HEK293 (cell line): ENCODE measurements at regions not wholly inside any gene's neighbourhood (a gene's known extent, or its start where the extent isn't known, plus 50 kb on each side); places are given as distances from the start of the nearest gene placed in this dataset.

Source experiments
- CTCF ChIA-PET: fragments of 350-600 bp; formaldehyde crosslinking; extraction: SDS; loops from one replicate; lab custom pipeline; 2021; ENCODE audit warnings: antibody characterized with exemption; lab: Yijun Ruan, JAX
- POLR2A ChIA-PET: fragments of 300-600 bp; formaldehyde crosslinking; extraction: SDS; loops from one replicate; lab custom pipeline; 2020; ENCODE audit warnings: antibody characterized with exemption, inconsistent platforms; lab: Yijun Ruan, JAX
- H3K27ac ChIP-seq: fragments of 200-500 bp; sonication (Bioruptor generic); 2 replicates; pipeline ENCODE4 v1.5.1; 2014; ENCODE audit warnings: low read depth, low read length, control low read depth, inconsistent platforms; ENCODE audit errors: extremely low read depth
- H3K36me3 ChIP-seq, 2 experiments: fragments of 200-500 bp in 1 of 2; sonication (Bioruptor generic) in 1 of 2; 1 replicate in 1 of 2; 2 replicates in 1 of 2; pipeline ENCODE4 v1.5.1; 2014 to 2017; ENCODE audit warnings: inconsistent platforms in 2 of 2, low read length in 2 of 2; ENCODE audit not compliant: control insufficient read depth in 2 of 2, insufficient read depth in 1 of 2
- H3K4me1 ChIP-seq: fragments of 200-500 bp; sonication (Bioruptor generic); 2 replicates; pipeline ENCODE4 v1.5.1; 2014; ENCODE audit warnings: mild to moderate bottlenecking, low read length, inconsistent platforms; ENCODE audit not compliant: control insufficient read depth, insufficient read depth
- H3K4me3 ChIP-seq: 2 replicates; pipeline ENCODE4 v1.5.1; 2011; ENCODE audit warnings: low read depth, mild to moderate bottlenecking, control low read depth, low read length, moderate library complexity
- H3K9me3 ChIP-seq: fragments of 200-500 bp; sonication (Bioruptor generic); 2 replicates; pipeline ENCODE4 v1.5.1; 2014; ENCODE audit warnings: low read depth, low read length, inconsistent platforms; ENCODE audit not compliant: control insufficient read depth, insufficient read depth
- BCL11A ChIP-seq: fragments of 450-650 bp; formaldehyde crosslinking; IDR thresholded peaks from 2 replicates; pipeline ENCODE4 v1.5.1; 2016; ENCODE audit warnings: low read depth, missing biosample characterization, missing genetic modification characterization
- GLIS1 ChIP-seq: fragments of 450-650 bp; formaldehyde crosslinking; IDR thresholded peaks from 2 replicates; pipeline ENCODE4 v1.5.1; 2016; ENCODE audit warnings: missing biosample characterization, missing genetic modification characterization
- GLIS2 ChIP-seq: fragments of 450-650 bp; formaldehyde crosslinking; IDR thresholded peaks from 2 replicates; pipeline ENCODE4 v1.5.1; 2016; ENCODE audit warnings: missing biosample characterization, missing genetic modification characterization
- KLF10 ChIP-seq: fragments of 450-650 bp; IDR thresholded peaks from 2 replicates; pipeline ENCODE4 v1.5.1; 2018; ENCODE audit warnings: missing biosample characterization, mild to moderate bottlenecking, missing genetic modification characterization
- KLF8 ChIP-seq: fragments of 450-650 bp; formaldehyde crosslinking; IDR thresholded peaks from 2 replicates; pipeline ENCODE4 v1.5.1; 2016; ENCODE audit warnings: missing biosample characterization, missing genetic modification characterization
- KLF9 ChIP-seq: fragments of 450-650 bp; formaldehyde crosslinking; IDR thresholded peaks from 2 replicates; pipeline ENCODE4 v1.5.1; 2016; ENCODE audit warnings: missing biosample characterization, missing genetic modification characterization, low read depth
- MZF1 ChIP-seq: fragments of 450-650 bp; formaldehyde crosslinking; IDR thresholded peaks from 2 replicates; pipeline ENCODE4 v1.5.1; 2017; ENCODE audit warnings: missing biosample characterization, missing genetic modification characterization, borderline replicate concordance
- PRDM1 ChIP-seq: fragments of 450-650 bp; formaldehyde crosslinking; IDR thresholded peaks from 2 replicates; pipeline ENCODE4; 2016; ENCODE audit warnings: missing biosample characterization, missing genetic modification characterization
- PRDM6 ChIP-seq: fragments of 450-650 bp; formaldehyde crosslinking; IDR thresholded peaks from 2 replicates; pipeline ENCODE4 v1.5.1; 2017; ENCODE audit warnings: missing biosample characterization, missing genetic modification characterization
- SCRT2 ChIP-seq: fragments of 450-650 bp; formaldehyde crosslinking; IDR thresholded peaks from 2 replicates; pipeline ENCODE4 v1.5.1; 2016; ENCODE audit warnings: missing biosample characterization, missing genetic modification characterization
- TSHZ1 ChIP-seq: fragments of 450-650 bp; formaldehyde crosslinking; IDR thresholded peaks from 2 replicates; pipeline ENCODE4 v1.5.1; 2016; ENCODE audit warnings: missing biosample characterization, missing genetic modification characterization, borderline replicate concordance
- WT1 ChIP-seq: fragments of 450-650 bp; formaldehyde crosslinking; IDR thresholded peaks from 2 replicates; pipeline ENCODE4 v1.5.1; 2016; ENCODE audit warnings: missing biosample characterization, missing genetic modification characterization
- ZBTB10 ChIP-seq: fragments of 450-650 bp; formaldehyde crosslinking; IDR thresholded peaks from 2 replicates; pipeline ENCODE4 v1.5.1; 2016; ENCODE audit warnings: missing biosample characterization, missing genetic modification characterization
- ZBTB17 ChIP-seq: fragments of 450-650 bp; formaldehyde crosslinking; IDR thresholded peaks from 2 replicates; pipeline ENCODE4 v1.5.1; 2016; ENCODE audit warnings: missing biosample characterization, missing genetic modification characterization
- ZFP41 ChIP-seq: fragments of 450-650 bp; formaldehyde crosslinking; IDR thresholded peaks from 2 replicates; pipeline ENCODE4 v1.5.1; 2016; ENCODE audit warnings: missing biosample characterization, missing genetic modification characterization, borderline replicate concordance
- ZNF223 ChIP-seq: fragments of 450-650 bp; formaldehyde crosslinking; IDR thresholded peaks from 2 replicates; pipeline ENCODE4 v1.5.1; 2016; ENCODE audit warnings: missing biosample characterization, missing genetic modification characterization
- ZNF24 ChIP-seq: fragments of 450-650 bp; formaldehyde crosslinking; IDR thresholded peaks from 2 replicates; pipeline ENCODE4 v1.5.1; 2016; ENCODE audit warnings: missing biosample characterization, missing genetic modification characterization
- ZNF280C ChIP-seq: fragments of 450-650 bp; formaldehyde crosslinking; IDR thresholded peaks from 2 replicates; pipeline ENCODE4 v1.5.1; 2016; ENCODE audit warnings: missing biosample characterization, missing genetic modification characterization
- ZNF311 ChIP-seq: fragments of 450-650 bp; formaldehyde crosslinking; IDR thresholded peaks from 2 replicates; pipeline ENCODE4 v1.5.1; 2017; ENCODE audit warnings: missing biosample characterization, missing genetic modification characterization, borderline replicate concordance
- ZNF335 ChIP-seq: fragments of 450-650 bp; formaldehyde crosslinking; conservative IDR thresholded peaks from 2 replicates; pipeline ENCODE4 v1.5.1; 2016; ENCODE audit warnings: missing biosample characterization, missing genetic modification characterization
- ZNF366 ChIP-seq: fragments of 450-650 bp; formaldehyde crosslinking; conservative IDR thresholded peaks from 2 replicates; pipeline ENCODE4 v1.5.1; 2016; ENCODE audit warnings: missing biosample characterization, missing genetic modification characterization
- ZNF473 ChIP-seq: fragments of 450-650 bp; formaldehyde crosslinking; IDR thresholded peaks from 2 replicates; pipeline ENCODE4 v1.5.1; 2017; ENCODE audit warnings: missing biosample characterization, missing genetic modification characterization
- ZNF510 ChIP-seq: fragments of 450-650 bp; formaldehyde crosslinking; IDR thresholded peaks from 2 replicates; pipeline ENCODE4 v1.5.1; 2018; ENCODE audit warnings: mild to moderate bottlenecking, missing genetic modification characterization, missing biosample characterization; ENCODE audit not compliant: insufficient replicate concordance
- ZNF555 ChIP-seq: fragments of 450-650 bp; formaldehyde crosslinking; conservative IDR thresholded peaks from 2 replicates; pipeline ENCODE4 v1.5.1; 2017; ENCODE audit warnings: missing biosample characterization, mild to moderate bottlenecking, missing genetic modification characterization, inconsistent platforms
- ZNF558 ChIP-seq: fragments of 450-650 bp; formaldehyde crosslinking; IDR thresholded peaks from 2 replicates; pipeline ENCODE4 v1.5.1; 2016; ENCODE audit warnings: missing biosample characterization, missing genetic modification characterization
- ZNF629 ChIP-seq: fragments of 450-650 bp; formaldehyde crosslinking; IDR thresholded peaks from 2 replicates; pipeline ENCODE4 v1.5.1; 2017; ENCODE audit warnings: missing biosample characterization, missing genetic modification characterization
- ZNF660 ChIP-seq: fragments of 450-650 bp; IDR thresholded peaks from 2 replicates; pipeline ENCODE4 v1.5.1; 2018; ENCODE audit warnings: missing biosample characterization, mild to moderate bottlenecking, missing genetic modification characterization
- ZNF830 ChIP-seq: fragments of 450-650 bp; IDR thresholded peaks from 2 replicates; pipeline ENCODE4 v1.5.0; 2018; ENCODE audit warnings: missing biosample characterization, missing genetic modification characterization, low read depth, mild to moderate bottlenecking, moderate library complexity
- ZNF843 ChIP-seq: fragments of 450-650 bp; formaldehyde crosslinking; IDR thresholded peaks from 2 replicates; pipeline ENCODE4 v1.5.1; 2016; ENCODE audit warnings: missing biosample characterization, missing genetic modification characterization

- TF ChIP-seq MZF1 (peak; percentile 32; the same call in 1 of the 2 replicates), BCL11A (tag by site-specific recombination) (peak; percentile 98), ZNF843 (peak; percentile 82), ZNF629 (peak; percentile 34; the same call in 1 of the 2 replicates), ZNF555 (no peak), GLIS1 (peak; percentile 92), ZNF24 (peak; percentile 36; the same call in 1 of the 2 replicates), ZNF473 (tag by site-specific recombination) (no peak), ZFP41 (tag by site-specific recombination) (no peak), TSHZ1 (peak; percentile 84), ZNF223 (no peak), ZNF366 (tag by site-specific recombination) (0 out of 2 replicates have a peak, but pooled peaks have one; percentile 42), ZNF311 (no peak), ZNF558 (peak; percentile 77), WT1 (peak; percentile 100), KLF10 (tag by site-specific recombination) (peak; percentile 13), ZNF660 (tag by site-specific recombination) (0 out of 2 replicates have a peak, but pooled peaks have one; percentile 41), ZNF280C (no peak), SCRT2 (tag by site-specific recombination) (peak; percentile 95), ZBTB17 (peak; percentile 73), KLF8 (tag by site-specific recombination) (0 out of 2 replicates have a peak, but pooled peaks have one; percentile 29)
- TF ChIP-seq, all 188 proteins: peak for 48
These were observed 115.3 kb downstream of the LCA5 start (continued) for GRCh38 chr6:79421707-79422484.

- ChIA-PET POLR2A (no interaction called here), CTCF (no interaction called here)
- Histone ChIP-seq H3K4me1 (peaks cover 13% of the 10 kb centered on the region), H3K4me3 (no peak overlapping the region), H3K27ac (no peak overlapping the region), H3K9me3 (no peaks in the 10 kb centered on the region), H3K36me3 (no peaks in the 10 kb centered on the region)
- TF ChIP-seq ZNF830 (tag by site-specific recombination) (no peak), ZFP41 (tag by site-specific recombination) (no peak), ZBTB10 (tag by site-specific recombination) (no peak), ZNF510 (tag by site-specific recombination) (no peak), KLF9 (tag by site-specific recombination) (no peak), GLIS2 (tag by site-specific recombination) (no peak), PRDM6 (tag by site-specific recombination) (no peak), ZNF335 (no peak), PRDM1 (tag by site-specific recombination) (no peak)
These were observed 116.2 kb downstream of the LCA5 start for GRCh38 chr6:79421001-79421411.
